BJ (cell line): ENCODE measurements at regions not wholly inside any gene's neighbourhood (a gene's known extent, or its start where the extent isn't known, plus 50 kb on each side); places are given as distances from the start of the nearest gene placed in this dataset.

ENCODE experiments used
- CTCF ChIA-PET: fragments of 350-600 bp; formaldehyde crosslinking; extraction: SDS; loops from one replicate; lab custom pipeline; 2021; ENCODE audit warnings: antibody characterized with exemption, inconsistent platforms; lab: Yijun Ruan, JAX
- POLR2A ChIA-PET: fragments of 300-600 bp; sonication (Branson Sonifier 250); formaldehyde crosslinking; extraction: SDS; loops from one replicate; lab custom pipeline; 2021; ENCODE audit warnings: antibody characterized with exemption; lab: Charles Lee
- DNase-seq: peaks from one replicate; pipeline ENCODE4 v3.0.0-alpha.2; 2011; ENCODE audit warnings: low read depth
- H3K27me3 ChIP-seq: 2 replicates; pipeline ENCODE4 v1.6.0; 2011; ENCODE audit warnings: low read length; ENCODE audit not compliant: control insufficient read depth, insufficient read depth
- H3K36me3 ChIP-seq: 2 replicates; pipeline ENCODE4 v1.5.1; 2011; ENCODE audit warnings: low read length; ENCODE audit not compliant: control insufficient read depth, insufficient read depth
- H3K4me3 ChIP-seq: 2 replicates; pipeline ENCODE4 v1.5.1; 2011; ENCODE audit warnings: low read depth, mild to moderate bottlenecking, control low read depth, low read length
- TF ChIP-seq, protein P1 (sequence below): IDR thresholded peaks from 2 replicates; pipeline ENCODE4 v1.5.1; 2011; ENCODE audit warnings: low read depth, mild to moderate bottlenecking, control low read depth, inconsistent platforms, low read length, moderate library complexity; ENCODE audit not compliant: insufficient read depth

DNA sequence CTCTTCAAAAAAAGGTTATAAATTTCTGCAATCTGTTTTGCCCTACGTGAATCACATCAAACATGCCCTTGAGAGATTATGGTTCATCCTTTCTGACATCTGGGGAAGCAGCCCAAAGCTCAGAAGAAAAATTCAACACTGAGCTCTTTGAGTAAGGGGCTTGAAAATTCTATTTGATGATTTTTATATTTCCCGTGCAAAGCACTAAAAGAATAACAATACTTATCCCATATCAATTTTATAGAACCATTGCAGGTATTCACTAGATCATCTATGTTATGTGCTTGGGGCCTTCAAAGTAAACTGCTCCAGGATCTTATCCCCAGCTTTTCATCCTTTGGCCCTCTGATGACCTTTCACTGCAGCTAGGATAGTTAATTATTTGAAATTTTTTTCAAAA, 966.9 kb upstream of the CNTN5 start:
- POLR2A ChIA-PET: no interaction called here
- CTCF ChIA-PET: no interaction called here
- Histone ChIP-seq H3K36me3 (no peaks in the 10 kb centered on the region), H3K27me3 (no peaks in the 10 kb centered on the region), H3K4me3 (no peak overlapping the region)
- TF ChIP-seq, protein P1, sequence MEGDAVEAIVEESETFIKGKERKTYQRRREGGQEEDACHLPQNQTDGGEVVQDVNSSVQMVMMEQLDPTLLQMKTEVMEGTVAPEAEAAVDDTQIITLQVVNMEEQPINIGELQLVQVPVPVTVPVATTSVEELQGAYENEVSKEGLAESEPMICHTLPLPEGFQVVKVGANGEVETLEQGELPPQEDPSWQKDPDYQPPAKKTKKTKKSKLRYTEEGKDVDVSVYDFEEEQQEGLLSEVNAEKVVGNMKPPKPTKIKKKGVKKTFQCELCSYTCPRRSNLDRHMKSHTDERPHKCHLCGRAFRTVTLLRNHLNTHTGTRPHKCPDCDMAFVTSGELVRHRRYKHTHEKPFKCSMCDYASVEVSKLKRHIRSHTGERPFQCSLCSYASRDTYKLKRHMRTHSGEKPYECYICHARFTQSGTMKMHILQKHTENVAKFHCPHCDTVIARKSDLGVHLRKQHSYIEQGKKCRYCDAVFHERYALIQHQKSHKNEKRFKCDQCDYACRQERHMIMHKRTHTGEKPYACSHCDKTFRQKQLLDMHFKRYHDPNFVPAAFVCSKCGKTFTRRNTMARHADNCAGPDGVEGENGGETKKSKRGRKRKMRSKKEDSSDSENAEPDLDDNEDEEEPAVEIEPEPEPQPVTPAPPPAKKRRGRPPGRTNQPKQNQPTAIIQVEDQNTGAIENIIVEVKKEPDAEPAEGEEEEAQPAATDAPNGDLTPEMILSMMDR: no peak
- no peak for DNase-seq

DNA sequence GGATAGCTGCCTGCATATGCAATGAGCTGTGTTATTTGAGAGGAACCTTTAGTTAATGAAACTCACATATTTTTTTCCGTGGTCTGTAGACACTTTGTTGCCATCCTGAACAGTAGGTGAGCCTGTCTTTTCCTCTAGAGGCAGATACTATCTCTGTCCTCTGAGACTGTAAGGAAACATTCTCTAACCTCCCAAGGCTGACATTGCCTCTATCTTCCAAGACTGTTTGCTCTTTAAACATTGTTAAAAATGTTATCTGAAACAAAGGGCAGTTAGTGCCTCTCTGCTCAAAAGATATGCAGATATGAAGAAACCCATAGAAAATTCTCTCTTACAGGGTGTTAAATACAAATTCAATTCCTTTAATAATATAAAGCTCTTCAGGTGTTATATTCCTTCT, 963.8 kb upstream of the CNTN5 start:
- Histone ChIP-seq H3K27me3 (no peaks in the 10 kb centered on the region), H3K4me3 (no peak overlapping the region), H3K36me3 (no peaks in the 10 kb centered on the region)
- POLR2A ChIA-PET: no interaction called here
- DNase-seq: no peak
- TF ChIP-seq, protein P1: no peak
- CTCF ChIA-PET: no interaction called here

DNA sequence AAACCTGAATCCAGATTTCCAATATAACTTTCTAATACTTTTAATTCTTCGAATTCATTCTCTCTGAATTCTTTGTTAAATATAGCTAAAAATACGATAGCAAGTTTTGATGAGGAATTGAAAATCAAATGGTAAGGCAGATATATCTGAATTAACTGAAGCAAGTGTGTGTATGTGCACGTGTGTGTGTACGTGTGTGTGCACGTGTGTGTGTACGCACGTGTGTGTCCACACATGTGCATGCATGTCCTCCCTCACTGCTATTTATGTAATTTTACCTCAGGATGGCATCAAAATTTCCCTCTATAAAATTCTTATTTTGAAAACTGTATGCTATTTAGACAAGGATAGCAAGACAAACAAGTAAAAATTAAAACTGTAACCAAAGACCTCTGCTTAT, 961.3 kb upstream of the CNTN5 start:
- POLR2A ChIA-PET: no interaction called here
- CTCF ChIA-PET: interaction anchor here (1.2 kb wide), 1 partner anchor 12 kb away, joined by 3 read pairs; no protein-coding TSS in a partner anchor
- H3K27me3 ChIP-seq: no peaks in the 10 kb centered on the region
- TF ChIP-seq, protein P1: no peak
- DNase-seq: no peak
- H3K36me3 ChIP-seq: no peaks in the 10 kb centered on the region
- no peak overlapping the region for H3K4me3 ChIP-seq

DNA sequence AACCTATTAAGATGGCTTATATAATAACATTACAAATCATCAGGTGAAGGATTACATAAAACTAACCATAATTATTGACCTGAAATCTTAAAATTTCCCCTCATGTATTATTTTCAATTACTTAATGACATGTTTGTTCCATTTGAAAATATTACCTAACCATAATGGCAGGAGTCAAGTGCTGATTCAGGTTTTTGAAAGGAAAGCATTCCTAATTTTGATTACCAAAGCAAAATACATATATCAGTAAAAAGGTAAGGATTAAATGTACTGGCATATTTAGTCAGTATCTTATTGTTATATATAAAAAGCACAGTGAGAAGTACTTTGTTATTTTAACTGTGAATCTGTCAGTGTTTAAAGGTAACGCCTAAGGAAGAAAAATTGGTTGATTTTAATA, 960.0 kb upstream of the CNTN5 start:
- ChIA-PET POLR2A (no interaction called here), CTCF (interaction anchor here (1.2 kb wide), 1 partner anchor 11 kb away, joined by 3 read pairs; no protein-coding TSS in a partner anchor)
- no peak overlapping the region for H3K4me3 ChIP-seq
- H3K36me3 ChIP-seq: no peaks in the 10 kb centered on the region
- DNase-seq: no peak
- TF ChIP-seq, protein P1: no peak
- H3K27me3 ChIP-seq: no peaks in the 10 kb centered on the region

DNA sequence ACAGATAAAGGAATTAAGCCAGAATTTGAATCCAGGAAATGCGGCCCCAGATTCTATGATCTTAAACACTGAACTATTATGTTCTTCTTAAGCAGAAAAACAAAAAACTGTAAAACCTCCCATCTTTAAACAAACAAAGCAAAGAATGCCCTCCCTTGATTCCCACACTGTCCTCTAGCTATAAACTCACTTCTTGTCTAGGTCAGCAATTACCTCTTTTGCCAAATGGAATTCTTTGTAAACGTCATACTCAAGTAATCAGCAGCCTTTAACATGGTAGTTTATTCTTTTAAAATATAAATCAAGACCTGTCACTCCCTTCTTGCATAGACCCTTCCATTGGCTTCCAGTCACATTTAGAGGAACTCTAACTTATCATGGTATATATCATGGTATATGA, 958.9 kb upstream of the CNTN5 start:
- H3K4me3 ChIP-seq: no peak overlapping the region
- ChIA-PET CTCF (no interaction called here), POLR2A (no interaction called here)
- no peak for DNase-seq
- H3K27me3 ChIP-seq: no peaks in the 10 kb centered on the region
- no peaks in the 10 kb centered on the region for H3K36me3 ChIP-seq
- TF ChIP-seq, protein P1: no peak
